Activated CD8-positive, alpha-beta memory T cell treated with anti-CD3 and anti-CD28 coated beads for 36 hours (primary cell): ENCODE measurements at regions not wholly inside any gene's neighbourhood (a gene's known extent, or its start where the extent isn't known, plus 50 kb on each side); places are given as distances from the start of the nearest gene placed in this dataset.

ENCODE experiments used
- CTCF ChIA-PET: fragments of 350-600 bp; sonication (Branson Sonifier 250); formaldehyde crosslinking; loops from one replicate; lab custom pipeline; 2021; ENCODE audit warnings: antibody characterized with exemption; lab: Charles Lee
- POLR2A ChIA-PET: fragments of 350-600 bp; sonication (Branson Sonifier 250); formaldehyde crosslinking; loops from one replicate; lab custom pipeline; 2021; ENCODE audit warnings: antibody characterized with exemption; lab: Charles Lee

- ChIA-PET CTCF (no interaction called here), POLR2A (no interaction called here)
These were observed 267.6 kb upstream of the TNC start for GRCh38 chr9:115385383-115386122.

GRCh38 chr9:115386963-115387770 lies 269.2 kb upstream of the TNC start:
- ChIA-PET POLR2A (no interaction called here), CTCF (no interaction called here)

GRCh38 chr9:115391168-115391825 lies 273.3 kb upstream of the TNC start:
- ChIA-PET POLR2A (no interaction called here), CTCF (no interaction called here)

- ChIA-PET POLR2A (no interaction called here), CTCF (interaction anchor here (0.6 kb wide), 1 partner anchor 70 kb away, joined by 3 read pairs; no protein-coding TSS in a partner anchor)
These were observed 276.2 kb upstream of the TNC start for GRCh38 chr9:115393976-115394775.

GRCh38 chr9:115395511-115396021 lies 277.6 kb upstream of the TNC start:
- CTCF ChIA-PET = no interaction called here
- POLR2A ChIA-PET = no interaction called here

GRCh38 chr9:115396071-115396529 lies 278.1 kb upstream of the TNC start:
- ChIA-PET POLR2A (no interaction called here), CTCF (no interaction called here)

GRCh38 chr9:115397591-115398312 lies 279.8 kb upstream of the TNC start:
- ChIA-PET POLR2A (no interaction called here), CTCF (no interaction called here)

- POLR2A ChIA-PET = no interaction called here
These were observed 280.3 kb upstream of the TNC start for GRCh38 chr9:115398313-115398650.

GRCh38 chr9:115398996-115399395 lies 281.0 kb upstream of the TNC start:
- CTCF ChIA-PET = no interaction called here

More at GRCh38 chr9:115398313-115398650, 280.3 kb upstream of the TNC start:
- CTCF ChIA-PET = no interaction called here

GRCh38 chr9:115400796-115401195 lies 282.8 kb upstream of the TNC start:
- ChIA-PET CTCF (no interaction called here), POLR2A (no interaction called here)

More at GRCh38 chr9:115398996-115399395, 281.0 kb upstream of the TNC start:
- POLR2A ChIA-PET = no interaction called here

- ChIA-PET CTCF (no interaction called here), POLR2A (no interaction called here)
These were observed 283.9 kb upstream of the TNC start for GRCh38 chr9:115401756-115402327.

- POLR2A ChIA-PET = no interaction called here
- CTCF ChIA-PET = no interaction called here
These were observed 285.8 kb upstream of the TNC start for GRCh38 chr9:115403753-115404152.

- POLR2A ChIA-PET = no interaction called here
- CTCF ChIA-PET = no interaction called here
These were observed 286.4 kb upstream of the TNC start for GRCh38 chr9:115404311-115404710.

- POLR2A ChIA-PET = no interaction called here
- CTCF ChIA-PET = no interaction called here
These were observed 293.6 kb upstream of the TNC start for GRCh38 chr9:115411516-115411915.

GRCh38 chr9:115411993-115412452 lies 294.1 kb upstream of the TNC start:
- CTCF ChIA-PET = no interaction called here
- POLR2A ChIA-PET = no interaction called here

- ChIA-PET CTCF (no interaction called here), POLR2A (no interaction called here)
These were observed 294.7 kb upstream of the TNC start for GRCh38 chr9:115412656-115413055.

- ChIA-PET POLR2A (no interaction called here), CTCF (no interaction called here)
These were observed 295.3 kb upstream of the TNC start for GRCh38 chr9:115413304-115413703.

- CTCF ChIA-PET = no interaction called here
These were observed 295.9 kb upstream of the TNC start for GRCh38 chr9:115413766-115414382.

More at GRCh38 chr9:115413766-115414382, 295.9 kb upstream of the TNC start:
- POLR2A ChIA-PET = no interaction called here
